Right cardiac atrium (tissue), 5 donors: ENCODE measurements at regions not wholly inside any gene's neighbourhood (a gene's known extent, or its start where the extent isn't known, plus 50 kb on each side); places are given as distances from the start of the nearest gene placed in this dataset.

Experiments used
- ATAC-seq, 2 donors: fragments of 200-7000 bp; cut with Tn5 transposase; one replicate each; pipeline versions ENCODE4 v1.8.0 to v1.9.1; 2020; ENCODE audit warnings: moderate library complexity in 2 of 2, mild to moderate bottlenecking in 1 of 2
- DNase-seq, 3 donors: peaks; one replicate each; pipeline ENCODE4 v3.0.0-alpha.2; 2020
- H3K27ac ChIP-seq: one replicate; pipeline ENCODE4 v1.5.1; 2013; ENCODE audit warnings: mild to moderate bottlenecking, low read length, control low read depth, moderate library complexity
- H3K27me3 ChIP-seq: one replicate; pipeline ENCODE4 v1.6.1; 2013; ENCODE audit not compliant: control insufficient read depth, insufficient read depth
- H3K4me1 ChIP-seq: one replicate; pipeline ENCODE4 v1.6.1; 2013; ENCODE audit warnings: low read length; ENCODE audit not compliant: control insufficient read depth, insufficient read depth
- H3K4me3 ChIP-seq: one replicate; pipeline ENCODE4 v1.5.1; 2013; ENCODE audit warnings: low read length, control low read depth
- H3K9me3 ChIP-seq: one replicate; pipeline ENCODE4 v1.6.1; 2013; ENCODE audit warnings: low read length; ENCODE audit not compliant: control insufficient read depth
- WGBS: extraction: QIAGEN DNeasy Blood & Tissue Kit; methylation state at CpG from one replicate; pipeline ENCODE4 v1.1.7; 2013; 5-methylcytosine and 5-hydroxymethylcytosine counted together
- intact Hi-C, 4 donors: fragments of 100-400 bp; cut with DNase I; formaldehyde crosslinking; loops; one replicate each; pipeline versions ENCODE4 v1.11.0 to v1.14.0; 2022 to 2023
- donor health status: healthy with polysubstance abuse.
- donor health status: DM: no; HTN: yes; CAD: no.
- donor health status: DM: no; HTN: no; CAD: no.
- donor health status: DM: no; HTN: yes; CAD: no; lungs with severe emphysema.
- donor health status: DM: yes; HTN: yes; CAD: no.

DNA sequence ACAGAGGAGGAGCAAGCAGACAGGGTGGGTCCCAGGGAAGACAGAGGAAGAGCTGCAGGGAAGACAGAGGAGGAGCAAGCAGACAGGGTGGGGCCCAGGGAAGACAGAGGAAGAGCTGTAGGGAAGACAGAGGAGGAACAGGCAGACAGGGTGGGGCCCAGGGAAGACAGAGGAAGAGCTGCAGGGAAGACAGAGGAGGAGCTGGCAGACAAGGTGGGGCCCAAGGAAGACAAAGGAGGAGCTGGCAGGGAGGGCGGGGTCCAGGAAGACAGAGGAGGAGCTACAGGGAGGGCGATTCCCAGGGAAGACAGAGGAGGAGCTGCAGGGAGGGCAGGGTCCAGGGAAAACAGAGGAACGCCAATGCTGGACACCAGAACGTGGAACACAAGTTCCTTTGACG is 66.5 kb downstream of the PLXNA1 start:
- peaks cover 2% of the 10 kb centered on the region for H3K4me1 ChIP-seq
- no peaks in the 10 kb centered on the region for H3K27me3 ChIP-seq
- no peak overlapping the region for H3K27ac ChIP-seq
- no peak overlapping the region for H3K4me3 ChIP-seq
- intact Hi-C loops, result no loop called here
- 78% methylated on average over 5 of the region's 5 CpGs for WGBS
- no peaks in the 10 kb centered on the region for H3K9me3 ChIP-seq
- ATAC-seq (no peak), DNase-seq (no peak)

GRCh38 chr3:127050733-127051132 is 67.8 kb downstream of the PLXNA1 start:
- Histone ChIP-seq H3K9me3 (no peaks in the 10 kb centered on the region), H3K4me3 (no peak overlapping the region), H3K4me1 (peaks cover 2% of the 10 kb centered on the region), H3K27me3 (no peaks in the 10 kb centered on the region), H3K27ac (no peak overlapping the region)
- intact Hi-C loops, result no loop called here
- ATAC-seq (no peak), DNase-seq (peak in 2 of 3 donors; percentile 26 to 43)
- 62% methylated on average over 7 of the region's 7 CpGs for WGBS

- DNase-seq, result peak; percentile 86 to 95 (median 93)
These were observed 69.2 kb downstream of the PLXNA1 start for GRCh38 chr3:127052121-127052561.

DNA sequence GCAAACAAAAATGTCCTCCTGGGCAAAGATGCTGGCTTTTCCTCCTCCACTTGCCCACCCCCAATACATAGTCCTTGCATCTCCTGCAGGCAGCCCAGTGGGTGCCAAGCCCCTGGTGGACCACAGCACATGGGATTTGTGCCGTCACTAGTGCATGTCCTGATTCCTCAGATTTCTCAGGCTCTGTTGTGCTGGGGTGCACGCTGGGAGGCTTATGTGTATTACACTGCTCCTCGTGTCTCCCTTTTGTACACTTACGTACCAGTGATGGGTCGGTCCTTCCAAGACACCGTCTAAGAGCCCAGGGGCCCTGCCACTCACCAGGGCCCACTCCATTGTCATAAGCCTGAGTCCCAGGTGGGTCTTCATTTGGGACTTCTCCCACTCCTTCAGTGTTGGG is 70.1 kb downstream of the PLXNA1 start:
- peak; percentile 6 to 9 for ATAC-seq
- intact Hi-C loops, result no loop called here
- no peak overlapping the region for H3K27ac ChIP-seq

More at GRCh38 chr3:127052121-127052561, 69.2 kb downstream of the PLXNA1 start:
- intact Hi-C loops, result no loop called here
- Histone ChIP-seq H3K27ac (no peak overlapping the region), H3K4me1 (peaks cover 2% of the 10 kb centered on the region), H3K4me3 (no peak overlapping the region), H3K27me3 (no peaks in the 10 kb centered on the region), H3K9me3 (no peaks in the 10 kb centered on the region)
- peak; percentile 91 to 96 for ATAC-seq
- 48% methylated on average over 15 of the region's 15 CpGs for WGBS

DNA sequence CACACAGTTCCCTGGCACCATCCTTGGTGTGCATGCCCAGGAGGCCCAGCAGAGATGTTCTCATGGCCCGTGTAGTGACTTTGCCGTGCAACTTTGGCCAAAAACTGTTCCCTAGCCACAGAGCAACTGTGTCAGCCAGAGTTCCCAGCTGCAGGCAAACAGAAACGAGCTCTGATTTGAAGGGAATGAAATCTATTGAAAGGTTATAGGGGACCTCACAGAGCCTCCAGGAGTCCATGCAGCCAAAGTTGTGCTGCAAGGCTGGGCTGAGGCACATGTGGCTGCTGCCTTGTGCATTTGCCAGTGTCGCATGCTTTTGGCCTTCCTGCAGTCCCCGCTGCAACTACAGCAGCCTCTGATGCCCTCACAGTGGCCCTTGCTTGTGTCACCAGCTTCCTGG is 70.5 kb downstream of the PLXNA1 start:
- H3K27me3 ChIP-seq, result no peaks in the 10 kb centered on the region
- 64% methylated on average over 5 of the region's 5 CpGs for WGBS
- DNase-seq (peak; percentile 30 to 86 (median 78)), ATAC-seq (peak; percentile 37 to 75)
- no peaks in the 10 kb centered on the region for H3K9me3 ChIP-seq
- H3K27ac ChIP-seq, result peak overlapping the region; percentile 15
- intact Hi-C loops, result no loop called here
- peaks cover 2% of the 10 kb centered on the region for H3K4me1 ChIP-seq
- no peak overlapping the region for H3K4me3 ChIP-seq

More for the DNA sequence above, 70.1 kb downstream of the PLXNA1 start:
- Histone ChIP-seq H3K27me3 (no peaks in the 10 kb centered on the region), H3K4me3 (no peak overlapping the region), H3K4me1 (peaks cover 2% of the 10 kb centered on the region), H3K9me3 (no peaks in the 10 kb centered on the region)
- peak in 1 of 3 donors; percentile 38 for DNase-seq
- 68% methylated on average over 6 of the region's 6 CpGs for WGBS

GRCh38 chr3:127053979-127054378 is 71.1 kb downstream of the PLXNA1 start:
- Histone ChIP-seq H3K27ac (no peak overlapping the region), H3K4me3 (no peak overlapping the region), H3K9me3 (no peaks in the 10 kb centered on the region), H3K27me3 (no peaks in the 10 kb centered on the region), H3K4me1 (peaks cover 2% of the 10 kb centered on the region)
- no peak for ATAC-seq
- intact Hi-C loops, result no loop called here
- 75% methylated on average over 4 of the region's 4 CpGs for WGBS
- DNase-seq, result peak; percentile 12 to 50 (median 47)

- peaks cover 2% of the 10 kb centered on the region for H3K4me1 ChIP-seq
- no peak overlapping the region for H3K27ac ChIP-seq
- DNase-seq (peak in 2 of 3 donors; percentile 29 to 37), ATAC-seq (no peak)
- no peaks in the 10 kb centered on the region for H3K9me3 ChIP-seq
- WGBS, result 92% methylated on average over 17 of the region's 17 CpGs
- intact Hi-C loops, result no loop called here
- no peaks in the 10 kb centered on the region for H3K27me3 ChIP-seq
- H3K4me3 ChIP-seq, result no peak overlapping the region
These were observed 73.4 kb downstream of the PLXNA1 start for GRCh38 chr3:127056281-127056680.

DNA sequence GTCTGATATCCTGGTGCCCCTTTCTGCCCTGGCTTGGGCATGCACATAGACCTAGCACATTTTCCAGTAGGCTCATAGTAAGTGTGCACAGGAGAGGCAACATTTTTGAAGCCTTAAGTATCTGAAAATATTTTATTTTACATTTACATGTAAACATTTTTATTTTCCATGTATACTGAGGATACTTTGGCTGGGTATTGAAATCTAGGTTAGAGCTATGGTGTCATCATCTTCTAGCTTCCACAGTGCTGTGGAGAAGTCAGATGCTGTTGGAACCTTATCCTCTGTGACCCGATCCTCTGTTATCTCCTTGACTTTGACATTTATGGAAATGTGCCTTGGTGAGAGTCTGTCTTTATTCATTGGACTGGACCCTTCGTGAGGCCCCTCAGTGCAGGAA is 74.1 kb downstream of the PLXNA1 start:
- 81% methylated on average over 2 of the region's 2 CpGs for WGBS
- no peaks in the 10 kb centered on the region for H3K9me3 ChIP-seq
- H3K4me3 ChIP-seq, result no peak overlapping the region
- H3K27ac ChIP-seq, result no peak overlapping the region
- no peaks in the 10 kb centered on the region for H3K27me3 ChIP-seq
- intact Hi-C loops, result no loop called here
- ATAC-seq, result no peak
- DNase-seq, result no peak
- peaks cover 2% of the 10 kb centered on the region for H3K4me1 ChIP-seq

DNA sequence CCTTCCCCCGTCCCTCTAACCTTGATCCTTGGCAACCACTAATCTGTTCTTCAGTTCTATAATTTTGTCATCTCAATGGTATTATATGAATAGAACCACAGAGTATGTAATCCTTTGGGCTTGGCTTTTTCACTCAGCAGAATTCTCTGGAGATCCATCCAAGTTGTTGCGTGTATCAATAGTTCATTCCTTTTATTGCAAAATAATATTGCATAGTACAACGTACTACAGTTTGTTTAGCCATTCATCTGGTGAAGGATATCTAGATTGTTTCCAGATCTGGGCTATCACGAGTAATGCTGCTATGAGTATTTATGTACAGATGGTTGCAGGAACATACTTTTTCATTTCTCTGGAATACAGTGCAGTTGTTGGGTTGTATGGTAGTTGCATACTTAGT is 76.2 kb downstream of the PLXNA1 start:
- 74% methylated on average over 4 of the region's 4 CpGs for WGBS
- no peaks in the 10 kb centered on the region for H3K9me3 ChIP-seq
- no peak for ATAC-seq
- H3K27ac ChIP-seq, result no peak overlapping the region
- no peak for DNase-seq
- H3K4me1 ChIP-seq, result no peaks in the 10 kb centered on the region
- no peaks in the 10 kb centered on the region for H3K27me3 ChIP-seq
- intact Hi-C loops, result no loop called here
- H3K4me3 ChIP-seq, result no peak overlapping the region

GRCh38 chr3:127061641-127062040 is 78.7 kb downstream of the PLXNA1 start:
- intact Hi-C loops, result no loop called here
- no peak overlapping the region for H3K4me3 ChIP-seq
- no peak overlapping the region for H3K27ac ChIP-seq
- ATAC-seq (no peak), DNase-seq (no peak)
- no peaks in the 10 kb centered on the region for H3K27me3 ChIP-seq
- H3K4me1 ChIP-seq, result no peaks in the 10 kb centered on the region
- 39% methylated on average over 6 of the region's 6 CpGs for WGBS
- H3K9me3 ChIP-seq, result no peaks in the 10 kb centered on the region

DNA sequence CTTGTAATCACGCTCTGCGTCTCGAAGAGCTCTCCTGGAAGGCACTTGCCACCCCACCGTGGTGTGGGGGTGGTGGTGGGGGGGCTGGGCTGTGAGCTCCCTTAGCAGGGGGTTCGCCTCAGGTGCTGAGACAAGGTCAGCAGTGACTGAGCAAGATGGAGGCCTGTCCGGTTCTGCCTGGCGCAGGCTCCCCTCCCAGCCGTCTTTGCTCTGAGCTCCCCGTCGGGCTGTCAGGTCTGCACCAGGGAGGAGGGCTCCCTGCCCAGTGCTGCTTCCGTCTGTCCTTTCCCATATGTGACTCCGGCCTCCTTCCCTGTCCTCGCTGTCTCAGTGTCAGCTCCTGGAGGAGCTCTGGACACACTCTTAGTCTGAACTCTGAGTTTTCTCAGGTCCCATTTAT is 80.0 kb downstream of the PLXNA1 start:
- H3K4me1 ChIP-seq, result no peaks in the 10 kb centered on the region
- ATAC-seq, result no peak
- DNase-seq, result peak in 1 of 3 donors; percentile 39
- WGBS, result 66% methylated on average over 13 of the region's 13 CpGs
- intact Hi-C loops, result no loop called here
- H3K4me3 ChIP-seq, result no peak overlapping the region
- no peak overlapping the region for H3K27ac ChIP-seq
- no peaks in the 10 kb centered on the region for H3K9me3 ChIP-seq
- H3K27me3 ChIP-seq, result no peaks in the 10 kb centered on the region

GRCh38 chr3:127063916-127064315 is 81.0 kb downstream of the PLXNA1 start:
- no peak overlapping the region for H3K4me3 ChIP-seq
- no peak for DNase-seq
- no peak for ATAC-seq

More at GRCh38 chr3:127063916-127064315, 81.0 kb downstream of the PLXNA1 start:
- Histone ChIP-seq H3K27ac (no peak overlapping the region), H3K9me3 (no peaks in the 10 kb centered on the region), H3K4me1 (no peaks in the 10 kb centered on the region), H3K27me3 (no peaks in the 10 kb centered on the region)
- 93% methylated on average over 4 of the region's 4 CpGs for WGBS
- intact Hi-C loops, result no loop called here
